Retinal pigment epithelial cell (primary cell): ENCODE measurements at regions not wholly inside any gene's neighbourhood (a gene's known extent, or its start where the extent isn't known, plus 50 kb on each side); places are given as distances from the start of the nearest gene placed in this dataset.
"Not testable (repeated sequence)": the region's sequence is repeated elsewhere in the genome, so short reads cannot be mapped to it uniquely, and the experiment has no call there.

Experiments
- DNase-seq: peaks from one replicate; pipeline ENCODE4 v3.0.0-alpha.2; 2010; ENCODE audit warnings: low read depth
- H3K4me3 ChIP-seq: 2 replicates; pipeline ENCODE4 v1.5.1; 2011; ENCODE audit warnings: mild to moderate bottlenecking, low read length, control low read depth, moderate library complexity

DNA sequence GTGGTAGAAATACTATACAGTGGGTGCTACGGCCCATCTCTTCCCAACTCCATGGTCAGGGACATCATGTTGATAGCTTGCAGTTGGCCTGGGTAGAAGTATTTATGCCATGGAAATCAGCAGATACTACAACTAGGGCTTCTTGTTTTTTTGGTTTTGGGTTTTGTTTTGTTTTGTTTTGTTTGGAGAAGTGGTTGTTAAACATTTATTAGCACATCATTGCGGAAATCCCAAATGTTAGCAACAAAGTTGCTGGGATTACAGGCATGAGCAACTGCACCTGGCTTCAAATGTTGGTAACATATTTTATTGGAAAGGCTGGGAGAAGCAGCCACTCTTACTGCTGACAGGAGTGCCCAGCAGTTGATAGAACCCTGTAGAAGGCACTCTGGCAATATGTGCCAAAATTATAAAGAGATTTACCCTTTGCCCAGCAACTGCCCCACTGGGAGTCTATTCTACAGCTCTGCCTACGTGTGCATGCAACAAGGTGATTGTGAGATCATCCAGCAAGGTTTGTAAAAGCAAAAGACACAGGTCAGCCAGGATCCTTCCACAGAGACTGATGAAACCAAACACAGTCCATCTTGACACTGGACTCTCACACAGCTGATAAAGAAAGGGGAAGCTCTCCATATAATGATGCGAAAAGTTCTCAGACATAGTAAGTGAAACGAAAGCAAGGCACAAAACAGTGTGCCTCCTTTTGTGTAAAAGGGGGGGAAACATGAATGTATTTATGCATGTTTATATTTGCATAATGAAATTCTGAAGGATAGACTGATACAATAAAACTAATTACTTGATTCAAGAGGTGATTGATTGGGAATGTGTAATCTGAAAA lies 314.4 kb downstream of the ANAPC1 start:
- not testable (repeated sequence) for H3K4me3 ChIP-seq, DNase-seq

DNA sequence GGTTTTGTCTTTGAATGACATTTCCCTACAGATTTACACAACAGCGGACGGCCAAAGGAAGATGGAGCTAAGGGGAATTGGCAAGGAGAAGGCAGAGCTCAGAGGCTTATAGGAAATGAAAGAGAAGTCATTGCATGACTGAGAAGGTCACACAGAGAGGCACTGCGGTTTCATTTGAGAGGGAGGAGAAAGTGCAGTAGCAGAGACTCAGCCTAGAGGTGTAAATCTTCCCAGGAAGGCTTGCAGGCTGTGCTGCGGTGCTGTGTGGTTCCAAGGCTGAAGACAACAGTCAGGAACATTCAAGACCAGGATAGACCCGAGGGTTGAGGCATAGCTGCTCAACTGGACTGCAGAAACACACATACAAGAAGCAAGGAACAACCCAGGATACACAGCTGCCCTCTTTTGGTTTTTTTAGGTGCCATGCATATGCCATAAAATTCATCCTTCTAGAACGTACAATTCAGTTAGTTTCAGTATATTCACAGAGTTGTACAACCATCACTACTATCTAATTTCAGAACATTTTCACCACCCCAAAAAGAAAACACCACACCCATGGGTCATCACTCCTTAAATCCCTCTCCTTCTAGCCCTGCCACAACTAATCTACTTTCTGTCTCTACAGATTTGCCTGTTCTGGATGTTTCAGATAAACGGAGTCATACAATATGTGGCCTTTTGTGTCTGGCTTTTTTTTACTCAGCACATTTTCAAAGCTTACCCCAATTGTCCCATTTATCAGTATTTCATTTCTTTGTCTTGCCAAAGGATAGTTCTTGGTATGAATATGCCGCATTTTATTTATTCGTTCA lies 313.5 kb downstream of the ANAPC1 start:
- not testable (repeated sequence) for DNase-seq, H3K4me3 ChIP-seq

DNA sequence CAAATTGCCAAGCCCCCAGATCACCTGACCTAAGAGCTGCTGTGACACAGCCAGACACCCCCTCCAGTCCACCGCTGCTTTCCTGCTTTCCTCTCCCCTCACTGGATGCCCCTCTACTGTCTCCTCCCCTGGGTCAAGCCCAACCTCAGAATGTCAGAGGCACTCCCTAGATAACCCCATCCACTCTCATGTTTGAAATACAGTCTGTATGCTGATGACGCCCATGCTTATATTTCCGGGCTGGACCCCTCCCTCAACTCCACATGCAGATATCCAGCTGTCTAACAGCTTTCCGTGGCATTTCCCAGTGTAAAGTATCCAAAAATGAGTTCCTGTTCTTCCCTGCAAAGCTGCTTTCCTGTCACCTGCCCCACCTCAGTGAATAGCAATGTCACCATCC lies 309.2 kb downstream of the ANAPC1 start:
- not testable (repeated sequence) for H3K4me3 ChIP-seq, DNase-seq

DNA sequence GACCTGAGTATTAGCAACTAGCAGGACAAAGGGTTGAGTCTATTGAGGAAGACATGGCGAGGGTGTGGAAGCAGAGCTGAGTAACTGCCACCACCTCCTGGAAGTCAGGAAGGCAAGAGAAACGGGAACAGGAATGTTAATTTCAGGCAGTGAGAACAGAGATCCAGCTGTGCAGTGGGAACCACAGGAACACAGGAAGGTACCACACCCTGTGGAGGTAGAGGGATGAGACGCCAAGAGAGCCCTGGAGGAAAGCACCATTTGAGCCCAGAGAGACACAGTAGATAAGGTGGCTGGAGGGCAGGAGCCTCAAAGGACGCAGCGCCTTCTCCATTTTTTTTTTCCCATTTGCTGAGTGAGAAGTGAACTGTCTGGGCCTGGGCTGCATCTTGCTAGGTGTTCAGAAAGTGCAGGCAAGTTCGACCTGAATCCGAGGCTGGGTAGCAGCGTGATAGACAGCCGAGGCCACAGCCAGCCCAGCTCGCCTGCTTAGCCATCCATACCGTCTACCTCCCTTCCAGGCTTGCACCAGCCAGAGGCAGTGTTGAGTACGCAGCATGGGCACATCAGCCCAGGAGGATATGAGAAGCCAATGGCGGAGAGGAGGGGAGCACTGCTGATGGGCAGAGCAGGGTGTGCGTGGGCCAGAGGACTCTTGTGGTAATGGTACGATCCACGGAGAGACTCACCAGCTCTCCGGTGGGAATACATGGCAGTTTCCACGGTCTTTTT lies 306.7 kb downstream of the ANAPC1 start:
- H3K4me3 ChIP-seq, DNase-seq: not testable (repeated sequence)

DNA sequence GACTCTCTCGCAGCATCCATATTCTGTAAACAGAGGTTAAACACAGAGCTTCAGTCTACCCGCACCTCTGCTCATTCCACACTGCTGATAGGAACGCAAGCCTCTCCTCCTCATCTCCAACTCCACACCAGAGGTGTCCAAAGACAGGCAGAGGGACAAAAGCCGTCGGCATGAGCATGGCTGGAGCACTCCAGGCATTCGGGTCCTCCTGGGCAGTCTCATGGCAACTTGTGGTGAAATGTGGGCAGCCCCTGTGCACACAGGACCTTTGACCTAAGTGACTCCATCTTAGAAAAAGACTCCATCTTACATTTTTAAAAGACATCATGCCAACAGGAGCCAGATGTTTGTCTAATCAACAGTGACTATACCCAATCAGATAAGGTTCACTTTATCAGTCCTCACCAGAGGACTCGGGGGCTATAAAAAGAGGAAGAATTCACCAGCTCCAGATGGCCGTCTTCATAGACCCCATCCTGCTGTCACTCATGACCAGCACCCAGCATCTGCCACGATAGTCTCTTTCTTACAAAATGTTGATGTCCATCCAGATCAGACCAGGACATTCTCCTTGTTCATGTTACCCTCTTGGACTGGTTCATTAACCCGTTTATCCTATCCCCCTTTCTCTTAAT lies 304.4 kb downstream of the ANAPC1 start:
- not testable (repeated sequence) for DNase-seq

DNA sequence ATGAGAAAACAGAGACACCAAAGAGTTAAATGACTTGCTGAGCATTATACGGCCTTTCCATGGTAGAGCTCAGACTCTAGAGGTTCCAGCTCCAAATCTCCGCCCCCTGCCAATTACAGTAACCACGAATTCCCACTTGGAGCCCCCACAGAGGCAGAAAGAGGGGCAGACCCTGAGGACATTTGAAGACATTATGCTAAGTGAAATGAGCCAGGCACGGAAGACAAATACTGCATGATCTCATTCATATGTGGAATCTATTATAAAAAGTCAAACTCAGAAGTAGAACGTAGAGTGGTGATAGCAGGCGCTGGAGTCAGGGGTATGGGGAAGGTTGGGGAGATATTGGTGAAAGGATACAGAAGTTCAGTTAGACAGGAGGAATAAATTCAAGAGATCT lies 303.4 kb downstream of the ANAPC1 start:
- DNase-seq, H3K4me3 ChIP-seq: not testable (repeated sequence)

More for the DNA sequence above, 304.4 kb downstream of the ANAPC1 start:
- H3K4me3 ChIP-seq: not testable (repeated sequence)

DNA sequence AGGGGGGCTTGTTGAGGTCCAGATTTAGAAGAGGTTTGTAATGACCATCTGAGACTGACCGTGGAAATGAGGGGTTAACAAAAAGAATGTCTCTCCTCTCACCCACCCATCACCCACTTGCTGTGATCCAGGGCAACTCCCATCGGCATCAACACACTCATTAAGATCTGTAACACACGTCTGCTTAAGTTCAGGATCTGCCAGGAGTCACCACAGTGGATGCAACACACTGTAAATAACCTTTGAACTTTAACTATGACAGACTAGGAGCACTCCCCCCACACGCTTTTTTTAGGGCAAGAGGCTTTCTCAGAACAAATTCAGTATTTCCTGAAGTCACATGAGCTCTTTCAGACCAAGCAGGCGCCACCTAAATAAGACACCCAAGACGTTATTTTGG lies 301.9 kb downstream of the ANAPC1 start:
- DNase-seq, H3K4me3 ChIP-seq: not testable (repeated sequence)

DNA sequence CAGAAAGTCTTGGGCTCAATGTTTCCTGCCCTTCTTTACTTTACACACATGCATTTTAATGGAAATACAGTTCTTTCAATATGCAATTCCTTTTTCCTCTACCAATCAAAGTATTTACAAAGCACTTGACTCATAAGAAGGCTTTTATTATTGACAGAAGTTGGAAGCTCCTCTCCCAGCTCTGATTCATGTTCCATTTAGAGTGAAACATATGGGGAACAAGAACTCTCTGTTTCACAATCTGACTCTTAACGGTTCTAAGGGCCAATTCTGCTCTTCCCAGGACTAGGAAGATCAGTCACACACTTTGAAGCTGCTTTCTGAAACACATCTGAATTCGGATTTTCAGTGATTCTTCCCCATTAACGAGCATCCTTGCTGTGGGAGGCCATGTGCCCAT lies 300.5 kb downstream of the ANAPC1 start:
- H3K4me3 ChIP-seq, DNase-seq: not testable (repeated sequence)

DNA sequence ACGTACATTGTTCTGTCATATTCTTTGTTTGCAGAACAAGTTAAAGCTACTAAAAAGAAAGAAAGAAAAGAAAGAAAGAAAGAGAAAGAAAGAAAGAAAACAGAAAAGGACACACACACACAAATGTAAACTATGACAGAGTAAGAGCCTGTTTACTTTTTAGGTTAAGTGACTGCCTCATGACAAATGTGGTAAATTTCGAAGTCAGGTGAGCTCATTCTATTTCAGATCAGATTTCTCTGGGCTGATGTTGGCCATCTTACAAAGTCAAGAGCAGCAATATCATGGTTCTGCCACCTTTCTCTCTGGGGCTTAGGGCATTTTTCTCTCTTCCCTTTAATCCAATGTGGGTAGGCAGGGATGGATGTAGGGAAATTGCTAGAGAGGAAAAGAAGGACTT lies 299.5 kb downstream of the ANAPC1 start:
- DNase-seq, H3K4me3 ChIP-seq: not testable (repeated sequence)

DNA sequence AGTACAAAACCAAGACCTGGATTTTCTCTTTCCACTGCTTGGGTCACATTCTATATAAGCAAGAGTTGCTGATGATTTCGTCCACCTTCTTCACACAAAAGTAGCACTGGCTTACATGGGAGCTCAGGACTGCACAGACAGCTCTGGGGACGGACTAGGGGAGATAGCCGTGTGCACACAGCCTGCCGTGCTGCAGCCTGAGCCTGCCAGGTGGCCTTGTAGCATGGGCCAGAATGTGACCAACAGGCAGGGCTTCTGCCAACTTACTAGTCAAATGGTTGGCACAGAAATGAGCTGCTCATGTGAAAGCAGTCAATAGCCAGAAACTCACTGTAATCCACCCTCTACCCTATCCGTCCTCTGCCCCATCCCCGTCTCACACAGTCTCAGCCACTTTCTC lies 299.0 kb downstream of the ANAPC1 start:
- DNase-seq, H3K4me3 ChIP-seq: not testable (repeated sequence)

DNA sequence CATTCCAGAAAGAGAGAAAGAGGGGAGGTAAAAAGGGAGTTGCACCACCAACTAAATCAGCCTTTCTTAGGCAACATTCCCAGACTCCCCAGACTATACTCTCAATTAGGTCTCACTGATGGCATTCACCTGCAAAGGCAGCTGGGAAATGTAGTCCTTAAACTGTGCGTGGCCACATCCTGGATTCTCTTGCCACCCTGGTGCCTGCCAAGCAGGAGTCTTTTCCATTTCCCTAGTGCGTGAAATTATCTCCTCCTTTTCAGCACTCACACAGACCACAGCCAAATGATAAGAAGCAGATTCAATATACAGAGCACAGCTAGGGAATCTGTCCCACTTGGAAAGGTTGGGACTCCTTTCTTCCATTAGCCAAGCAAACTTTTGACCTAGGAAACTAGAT lies 298.0 kb downstream of the ANAPC1 start:
- H3K4me3 ChIP-seq, DNase-seq: not testable (repeated sequence)

DNA sequence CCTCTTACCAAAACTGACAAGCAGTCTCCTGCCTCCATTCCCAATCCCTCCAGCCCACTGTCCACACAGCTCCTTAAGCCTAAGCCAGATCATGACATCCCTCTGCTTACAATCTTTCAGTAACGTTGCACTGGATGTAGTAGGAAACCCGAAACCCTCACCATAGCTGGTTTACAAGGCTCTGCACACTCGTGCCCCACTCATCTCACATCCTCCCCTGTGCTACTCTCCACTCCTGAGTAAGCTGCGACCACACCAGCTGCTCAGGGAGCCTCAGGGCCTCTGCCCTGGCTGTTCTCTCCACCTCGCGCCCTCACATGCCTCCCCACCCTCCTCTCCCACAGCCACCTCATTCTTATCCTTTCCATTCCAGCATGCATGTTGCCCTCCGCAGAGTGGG lies 288.9 kb downstream of the ANAPC1 start:
- DNase-seq, H3K4me3 ChIP-seq: not testable (repeated sequence)

DNA sequence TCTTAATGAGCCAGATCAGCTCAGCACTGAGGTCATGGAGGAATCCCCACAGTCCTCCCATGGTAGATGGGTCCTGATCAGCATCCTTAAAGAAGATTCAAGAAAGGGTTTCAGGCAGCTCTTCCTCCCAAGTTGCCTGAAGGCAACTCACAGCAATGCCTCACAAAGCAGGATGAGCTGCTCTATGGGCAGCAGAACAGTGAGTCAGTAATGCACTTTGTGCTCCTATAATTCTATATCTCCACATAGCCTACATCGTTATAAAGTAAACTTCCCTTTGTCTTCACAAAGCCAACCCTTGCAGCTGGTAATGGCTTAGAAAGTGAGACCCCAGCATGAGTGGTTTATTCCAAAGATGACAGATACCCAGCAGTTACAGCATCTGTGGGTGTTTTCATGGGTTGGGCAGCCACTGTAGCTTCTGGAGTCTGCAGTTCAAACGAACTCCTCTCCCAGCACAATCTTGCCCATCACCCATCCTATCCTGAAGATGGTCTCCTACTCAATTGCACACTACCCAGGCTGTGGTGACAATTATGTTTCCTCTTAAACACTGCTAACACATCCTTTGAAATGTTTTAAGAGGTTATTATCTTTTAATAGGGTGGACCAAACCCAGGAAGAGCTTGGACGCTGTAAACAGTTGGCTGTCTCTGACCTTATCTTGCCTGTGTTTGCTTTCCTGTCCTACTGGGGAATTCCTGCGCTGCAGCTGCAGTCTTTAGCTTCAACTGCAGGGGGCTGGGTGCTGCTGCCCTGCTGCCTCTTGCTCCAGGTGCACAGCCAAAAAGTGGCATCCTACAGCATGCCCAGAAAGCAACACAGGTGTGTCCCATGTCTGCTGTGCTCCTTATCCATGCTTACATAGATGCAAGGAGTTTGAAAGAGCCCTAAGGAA lies 286.9 kb downstream of the ANAPC1 start:
- not testable (repeated sequence) for DNase-seq, H3K4me3 ChIP-seq

DNA sequence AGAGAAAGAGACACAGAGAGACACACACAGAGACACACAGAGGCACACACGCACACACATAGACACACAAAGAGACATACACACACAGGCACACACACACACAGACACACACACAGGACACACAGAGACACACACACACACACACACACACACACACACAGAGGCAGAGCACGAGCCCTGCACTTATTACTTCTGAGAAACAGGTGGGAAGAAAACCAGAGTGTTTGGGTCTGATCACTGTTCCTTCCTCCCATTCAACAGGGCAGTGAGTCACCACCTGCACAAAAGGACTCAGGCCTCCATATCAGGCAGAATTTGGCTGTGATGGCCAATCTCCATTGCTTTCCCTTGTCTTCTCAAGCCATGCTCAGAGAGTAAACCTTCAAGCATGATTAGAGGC lies 285.0 kb downstream of the ANAPC1 start:
- not testable (repeated sequence) for H3K4me3 ChIP-seq, DNase-seq

DNA sequence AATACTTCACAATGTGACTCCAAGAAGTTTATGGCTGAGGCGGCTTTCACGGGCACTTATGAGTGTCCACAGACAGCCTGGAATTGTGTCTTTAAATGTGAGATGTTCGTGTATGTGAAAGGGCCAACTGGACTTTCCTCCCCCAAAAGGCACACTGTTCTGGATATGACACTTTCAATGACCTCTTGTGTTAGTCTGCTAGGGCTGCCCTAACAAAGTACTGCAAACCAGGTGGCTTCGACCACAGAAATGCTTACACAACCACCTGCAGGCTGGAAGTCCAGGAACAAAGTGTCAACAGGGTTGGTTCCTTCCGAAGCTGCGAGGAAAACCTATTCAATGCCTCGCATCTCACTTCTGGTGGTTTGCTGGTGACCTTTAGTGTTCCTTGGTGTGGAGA lies 281.7 kb downstream of the ANAPC1 start:
- H3K4me3 ChIP-seq, DNase-seq: not testable (repeated sequence)

DNA sequence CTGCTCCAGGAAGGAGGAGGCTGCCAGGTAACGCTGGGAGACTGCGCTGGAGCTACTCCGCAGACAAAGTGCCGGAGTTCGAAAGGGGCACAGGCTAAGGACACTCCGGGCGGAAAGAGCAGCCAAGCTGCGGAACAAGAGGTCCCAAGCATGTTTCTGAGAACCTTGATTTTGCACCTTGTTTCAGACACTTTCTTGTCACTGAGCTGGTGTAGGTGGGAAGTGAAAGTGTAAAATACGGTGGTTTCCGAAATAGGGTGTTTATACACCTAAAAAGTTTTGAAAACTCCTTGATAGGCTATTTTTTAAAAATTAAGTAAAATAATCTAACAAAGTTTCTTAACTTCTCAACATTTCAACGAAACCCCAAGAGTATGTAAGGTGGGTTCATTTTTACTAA lies 278.2 kb downstream of the ANAPC1 start:
- DNase-seq, H3K4me3 ChIP-seq: not testable (repeated sequence)

DNA sequence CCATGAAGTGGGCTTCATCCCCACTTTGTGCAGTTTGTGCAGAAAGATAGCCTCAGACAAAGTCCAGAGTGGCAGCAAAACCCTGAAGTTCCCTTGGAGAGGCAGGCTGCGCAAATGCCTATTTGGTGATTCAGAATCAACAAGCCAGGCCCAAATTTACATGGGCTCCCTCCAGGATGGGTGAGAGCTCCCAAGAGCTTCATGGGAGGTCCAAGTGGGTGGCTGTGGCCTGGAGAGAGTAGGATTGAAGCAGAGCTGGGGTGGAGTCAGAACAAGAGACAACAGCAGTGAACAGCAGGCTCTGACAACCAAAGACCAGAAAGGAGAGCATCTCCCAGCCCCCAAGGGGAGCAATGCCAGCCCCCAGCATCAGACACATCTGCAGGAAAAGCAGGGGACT lies 277.4 kb downstream of the ANAPC1 start:
- not testable (repeated sequence) for H3K4me3 ChIP-seq, DNase-seq

DNA sequence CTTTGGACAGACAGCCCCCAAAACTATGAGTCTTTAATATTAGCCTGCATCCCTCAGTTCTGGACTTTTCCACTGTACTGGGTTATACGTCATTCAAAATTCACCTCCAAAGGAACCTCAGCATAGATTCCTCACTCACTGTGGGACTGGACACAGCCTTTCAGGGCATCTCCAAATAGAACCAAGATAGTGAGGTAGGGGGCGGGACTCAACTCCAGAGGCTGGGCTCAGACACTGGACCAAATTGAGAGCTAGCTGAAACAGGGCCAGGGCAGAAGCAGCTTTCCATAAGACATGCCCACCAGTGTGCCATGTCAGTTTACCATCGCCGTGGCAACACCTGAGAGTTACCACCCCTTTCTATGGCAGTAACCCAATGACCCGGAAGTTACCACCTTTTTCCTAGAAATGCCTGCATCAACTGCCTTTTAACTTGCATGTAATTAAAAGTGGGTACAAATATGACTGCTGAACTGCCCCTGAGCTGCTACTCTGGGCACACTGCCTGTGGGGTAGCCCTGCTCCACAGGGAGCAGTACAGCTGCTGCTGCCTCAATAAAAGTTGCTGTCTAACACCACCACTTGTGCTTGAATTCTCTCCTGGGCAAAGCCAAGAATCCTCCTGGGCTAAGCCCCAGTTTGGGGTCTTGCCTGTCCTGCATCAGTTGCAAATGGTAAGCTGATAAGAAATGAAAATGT lies 274.7 kb downstream of the ANAPC1 start:
- not testable (repeated sequence) for DNase-seq, H3K4me3 ChIP-seq
